ENCODE measurements at regions not wholly inside any gene's neighbourhood (a gene's known extent, or its start where the extent isn't known, plus 50 kb on each side); places are given as distances from the start of the nearest gene placed in this dataset.

DNA sequence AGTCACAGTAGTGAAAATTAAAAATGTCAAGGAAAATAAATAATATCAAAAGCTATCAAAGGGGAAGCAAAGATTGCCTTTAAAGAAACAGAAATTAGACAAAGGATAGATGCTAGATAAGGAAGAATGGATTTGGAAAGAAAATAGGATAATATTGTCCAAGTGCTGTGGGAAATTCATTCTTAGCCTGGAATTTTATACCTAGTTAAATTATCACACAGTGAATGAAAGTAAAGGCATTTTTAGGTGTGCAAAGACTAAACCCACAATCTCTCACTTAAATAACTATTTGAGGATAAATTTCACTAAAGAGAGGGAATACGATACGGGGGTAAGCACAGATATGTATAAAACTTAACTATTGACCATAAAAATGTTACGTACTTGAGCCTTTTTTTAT is 511.1 kb downstream of the TMEM135 start:
- 82 to 92% (median 90%) methylated on average over 3 of the region's 3 CpGs for WGBS, 4 donors

DNA sequence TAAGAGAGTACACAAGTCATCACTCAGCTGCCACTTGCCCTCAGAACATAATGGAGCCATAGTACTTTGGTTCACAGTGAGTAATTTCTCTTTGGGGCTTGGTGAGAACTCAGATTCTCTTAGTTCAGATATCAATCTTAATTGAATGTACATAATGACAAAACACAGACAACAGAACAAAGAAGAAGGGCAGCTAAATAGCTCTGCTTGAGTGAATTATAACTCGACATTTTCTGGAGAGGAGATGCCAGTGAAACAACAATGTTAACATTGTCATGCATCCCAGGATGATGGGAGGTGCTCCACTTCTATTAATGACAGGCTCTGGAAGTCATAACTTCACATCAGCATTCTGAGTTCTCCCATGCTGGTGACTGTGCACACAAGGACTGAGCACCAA is 508.1 kb downstream of the TMEM135 start:
- DNase-seq (no peak), ATAC-seq (no peak)
- TF ChIP-seq, protein P1, sequence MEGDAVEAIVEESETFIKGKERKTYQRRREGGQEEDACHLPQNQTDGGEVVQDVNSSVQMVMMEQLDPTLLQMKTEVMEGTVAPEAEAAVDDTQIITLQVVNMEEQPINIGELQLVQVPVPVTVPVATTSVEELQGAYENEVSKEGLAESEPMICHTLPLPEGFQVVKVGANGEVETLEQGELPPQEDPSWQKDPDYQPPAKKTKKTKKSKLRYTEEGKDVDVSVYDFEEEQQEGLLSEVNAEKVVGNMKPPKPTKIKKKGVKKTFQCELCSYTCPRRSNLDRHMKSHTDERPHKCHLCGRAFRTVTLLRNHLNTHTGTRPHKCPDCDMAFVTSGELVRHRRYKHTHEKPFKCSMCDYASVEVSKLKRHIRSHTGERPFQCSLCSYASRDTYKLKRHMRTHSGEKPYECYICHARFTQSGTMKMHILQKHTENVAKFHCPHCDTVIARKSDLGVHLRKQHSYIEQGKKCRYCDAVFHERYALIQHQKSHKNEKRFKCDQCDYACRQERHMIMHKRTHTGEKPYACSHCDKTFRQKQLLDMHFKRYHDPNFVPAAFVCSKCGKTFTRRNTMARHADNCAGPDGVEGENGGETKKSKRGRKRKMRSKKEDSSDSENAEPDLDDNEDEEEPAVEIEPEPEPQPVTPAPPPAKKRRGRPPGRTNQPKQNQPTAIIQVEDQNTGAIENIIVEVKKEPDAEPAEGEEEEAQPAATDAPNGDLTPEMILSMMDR (IDR thresholded peaks at IDR 0.05): no peak
- no peak for TF ChIP-seq POLR2A (IDR thresholded peaks at IDR 0.05)
- H3K4me3 ChIP-seq: no peak overlapping the region
- H3K9me3 ChIP-seq: peaks cover 0 to 49% (median 17%) of the 10 kb centered on the region in 12 donors
- no peaks in the 10 kb centered on the region for H3K4me1 ChIP-seq
- no peak overlapping the region for H3K27ac ChIP-seq
- no peaks in the 10 kb centered on the region for H3K36me3 ChIP-seq
- no peaks in the 10 kb centered on the region for H3K27me3 ChIP-seq
- WGBS, 4 donors: 65 to 91% (median 70%) methylated on average over 1 of the region's 1 CpG
- intact Hi-C loops (cut with DNase I): no loop called here

More for the DNA sequence above, 511.1 kb downstream of the TMEM135 start:
- DNase-seq (no peak), ATAC-seq (no peak)
- no peaks in the 10 kb centered on the region for H3K4me1 ChIP-seq
- H3K9me3 ChIP-seq: peaks cover 0 to 36% (median 14%) of the 10 kb centered on the region in 12 donors
- no peaks in the 10 kb centered on the region for H3K36me3 ChIP-seq
- intact Hi-C loops (cut with DNase I): no loop called here
- H3K27me3 ChIP-seq: no peaks in the 10 kb centered on the region
- no peak for TF ChIP-seq POLR2A (IDR thresholded peaks at IDR 0.05)
- TF ChIP-seq, protein P1 (IDR thresholded peaks at IDR 0.05): no peak
- no peak overlapping the region for H3K4me3 ChIP-seq
- H3K27ac ChIP-seq: no peak overlapping the region

DNA sequence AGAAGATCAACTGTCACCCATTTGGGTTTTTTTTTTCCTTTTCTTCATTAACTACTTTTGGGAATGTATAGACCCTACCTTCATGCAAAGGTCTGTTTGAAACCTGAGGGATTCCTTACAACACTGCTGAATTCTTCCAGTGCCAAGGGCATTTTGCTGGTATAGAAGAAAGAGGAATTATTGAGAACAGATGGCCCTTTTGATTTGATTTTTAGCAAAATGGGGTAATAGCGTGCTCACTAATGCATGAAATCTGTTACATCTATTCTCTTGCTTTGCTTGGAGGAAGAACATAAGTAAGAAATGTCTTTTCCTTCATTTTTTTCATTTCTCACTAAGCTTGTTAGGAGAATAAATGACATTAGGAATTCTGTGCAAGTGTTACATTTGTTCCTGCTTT is 501.9 kb downstream of the TMEM135 start:
- Histone ChIP-seq H3K27ac (no peak overlapping the region), H3K27me3 (no peaks in the 10 kb centered on the region), H3K4me3 (no peak overlapping the region), H3K4me1 (no peaks in the 10 kb centered on the region), H3K9me3 (peaks cover 0 to 20% (median 3%) of the 10 kb centered on the region in 12 donors), H3K36me3 (no peaks in the 10 kb centered on the region)
- ATAC-seq: no peak
- no peak for DNase-seq
- 89 to 94% (median 90%) methylated on average over 1 of the region's 1 CpG for WGBS, 4 donors
- no peak for TF ChIP-seq POLR2A (IDR thresholded peaks at IDR 0.05)
- TF ChIP-seq, protein P1 (IDR thresholded peaks at IDR 0.05): no peak
- intact Hi-C loops (cut with DNase I): no loop called here

DNA sequence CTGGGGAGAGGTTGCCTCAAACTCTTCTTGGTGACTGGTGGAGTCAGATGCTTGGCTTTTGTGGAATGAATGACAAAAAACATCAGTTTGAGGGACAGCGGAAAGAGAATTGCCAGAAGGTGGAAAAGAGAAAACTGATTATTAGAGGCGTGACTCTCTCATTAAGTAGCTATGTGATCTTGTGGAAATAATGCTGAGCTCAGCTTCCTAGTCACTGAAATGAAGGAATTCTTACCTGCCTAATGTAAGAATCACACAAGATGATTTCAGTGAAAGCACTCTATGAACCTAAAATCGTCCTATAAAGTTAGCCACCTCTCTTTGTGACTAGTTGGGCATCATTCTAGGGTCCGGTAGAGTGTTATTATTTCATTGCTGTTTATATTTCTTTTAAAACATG is 498.8 kb downstream of the TMEM135 start:
- TF ChIP-seq POLR2A (IDR thresholded peaks at IDR 0.05): no peak
- TF ChIP-seq, protein P1 (IDR thresholded peaks at IDR 0.05): no peak
- Histone ChIP-seq H3K4me3 (no peak overlapping the region), H3K27me3 (no peaks in the 10 kb centered on the region), H3K27ac (no peak overlapping the region), H3K9me3 (no peaks in the 10 kb centered on the region), H3K36me3 (no peaks in the 10 kb centered on the region), H3K4me1 (no peaks in the 10 kb centered on the region)
- DNase-seq (no peak), ATAC-seq (no peak)
- WGBS, 4 donors: 72 to 87% (median 83%) methylated on average over 4 of the region's 4 CpGs
- intact Hi-C loops (cut with DNase I): no loop called here

All from heart left ventricle (tissue), 16 donors.